Sigmoid colon (tissue), 6 donors: ENCODE measurements at regions not wholly inside any gene's neighbourhood (a gene's known extent, or its start where the extent isn't known, plus 50 kb on each side); places are given as distances from the start of the nearest gene placed in this dataset.
"Not testable (repeated sequence)": the region's sequence is repeated elsewhere in the genome, so short reads cannot be mapped to it uniquely, and the experiment has no call there.

Experiments used
- DNase-seq: peaks from one replicate; pipeline ENCODE4 v3.0.0-alpha.2; 2019
- H3K27ac ChIP-seq, 4 donors: fragments of 200-600 bp; sonication (generic); one replicate each; pipeline ENCODE4 v1.5.1; 2016 to 2019; ENCODE audit warnings: mild to moderate bottlenecking in 1 of 4
- H3K27me3 ChIP-seq, 3 donors: fragments of 200-600 bp; sonication (generic); one replicate each; pipeline ENCODE4 v1.5.1; 2019; ENCODE audit warnings: mild to moderate bottlenecking in 1 of 3
- H3K36me3 ChIP-seq, 4 donors: fragments of 200-600 bp; sonication (generic); one replicate each; pipeline ENCODE4 v1.5.1; 2016 to 2019
- H3K4me1 ChIP-seq, 4 donors: fragments of 200-600 bp; sonication (generic); one replicate each; pipeline ENCODE4 v1.5.1; 2017 to 2019
- H3K4me3 ChIP-seq, 4 donors: fragments of 200-600 bp; sonication (generic); one replicate each; pipeline ENCODE4 v1.5.1; 2017 to 2019; ENCODE audit warnings: mild to moderate bottlenecking in 2 of 4, moderate library complexity in 1 of 4
- H3K9me3 ChIP-seq, 4 donors: fragments of 200-600 bp in 3 of 4; sonication (generic) in 3 of 4; one replicate each; pipeline versions ENCODE4 v1.5.1 to v1.6.1; 2013 to 2019
- CTCF ChIP-seq, 4 experiments: fragments of 450-650 bp in 3 of 4; fragments of 200-600 bp in 1 of 4; IDR thresholded peaks; one replicate each; pipeline ENCODE4 v1.5.1; 2016 to 2019; ENCODE audit warnings: antibody characterized with exemption in 4 of 4, mild to moderate bottlenecking in 3 of 4, moderate library complexity in 2 of 4
- EP300 ChIP-seq, 4 donors: sonication (generic); formaldehyde crosslinking; IDR thresholded peaks; one replicate each; pipeline ENCODE4 v1.6.1; 2017; ENCODE audit warnings: antibody characterized with exemption in 4 of 4
- POLR2A ChIP-seq, 2 donors: fragments of 450-650 bp; IDR thresholded peaks; one replicate each; pipeline ENCODE4 v1.6.1; 2016; ENCODE audit warnings: antibody characterized with exemption in 2 of 2, mild to moderate bottlenecking in 2 of 2, moderate library complexity in 2 of 2
- POLR2AphosphoS5 ChIP-seq, 4 donors: sonication (generic); formaldehyde crosslinking; IDR thresholded peaks; one replicate each; pipeline ENCODE4 v1.6.1; 2017; ENCODE audit warnings: antibody characterized with exemption in 4 of 4
- WGBS, 2 donors: extraction: QIAGEN DNeasy Blood & Tissue Kit; methylation state at CpG; one replicate each; pipeline ENCODE4 v1.1.7; 2013; 5-methylcytosine and 5-hydroxymethylcytosine counted together
- intact Hi-C: fragments of 100-400 bp; cut with DNase I; formaldehyde crosslinking; loops from one replicate; pipeline ENCODE4 v1.15.1; 2023
- donor health status: healthy with polysubstance abuse.
- donor health status: healthy.

GRCh38 chr13:65236841-65237418 is 1993.2 kb downstream of the PCDH9 start:
- intact Hi-C loops, result no loop called here
- no peak overlapping the region for H3K27ac ChIP-seq
- no peaks in the 10 kb centered on the region for H3K27me3 ChIP-seq
- H3K36me3 ChIP-seq, result no peaks in the 10 kb centered on the region
- DNase-seq, result no peak
- peaks cover 0 to 3% (median 0%) of the 10 kb centered on the region in 4 donors for H3K9me3 ChIP-seq
- H3K4me1 ChIP-seq, result no peaks in the 10 kb centered on the region
- WGBS, 2 donors, result 88 to 89% methylated on average over 6 of the region's 6 CpGs
- no peak overlapping the region for H3K4me3 ChIP-seq
- TF ChIP-seq EP300 (IDR thresholded peaks at IDR 0.05) (no peak), POLR2AphosphoS5 (IDR thresholded peaks at IDR 0.05) (no peak), CTCF (IDR thresholded peaks at IDR 0.05) (no peak)

- Histone ChIP-seq H3K9me3 (no peaks in the 10 kb centered on the region), H3K4me3 (no peak overlapping the region), H3K36me3 (no peaks in the 10 kb centered on the region), H3K4me1 (no peaks in the 10 kb centered on the region), H3K27ac (no peak overlapping the region), H3K27me3 (no peaks in the 10 kb centered on the region)
- DNase-seq, result no peak
- 77 to 85% methylated on average over 7 of the region's 7 CpGs for WGBS, 2 donors
- TF ChIP-seq POLR2AphosphoS5 (IDR thresholded peaks at IDR 0.05) (no peak), EP300 (IDR thresholded peaks at IDR 0.05) (no peak), POLR2A (IDR thresholded peaks at IDR 0.05) (no peak), CTCF (IDR thresholded peaks at IDR 0.05) (no peak)
- intact Hi-C loops, result no loop called here
Measured at GRCh38 chr13:65217471-65217995, 2012.6 kb downstream of the PCDH9 start.

GRCh38 chr13:65202845-65203244 is 2027.3 kb downstream of the PCDH9 start:
- H3K4me3 ChIP-seq, H3K4me1 ChIP-seq, DNase-seq, H3K27ac ChIP-seq, H3K9me3 ChIP-seq, H3K27me3 ChIP-seq, intact Hi-C loops, H3K36me3 ChIP-seq: not testable (repeated sequence)
- WGBS, 2 donors, result 87 to 95% methylated on average over 2 of the region's 2 CpGs

- H3K27ac ChIP-seq, result no peak overlapping the region
- TF ChIP-seq POLR2AphosphoS5 (IDR thresholded peaks at IDR 0.05), result no peak
- TF ChIP-seq CTCF (IDR thresholded peaks at IDR 0.05), result no peak
- no peak for TF ChIP-seq EP300 (IDR thresholded peaks at IDR 0.05)
- no peak for TF ChIP-seq POLR2A (IDR thresholded peaks at IDR 0.05)
- H3K27me3 ChIP-seq, result no peaks in the 10 kb centered on the region
- no peak overlapping the region for H3K4me3 ChIP-seq
- H3K4me1 ChIP-seq, result no peaks in the 10 kb centered on the region
- intact Hi-C loops, result no loop called here
- no peak for DNase-seq
- 72 to 85% methylated on average over 3 of the region's 3 CpGs for WGBS, 2 donors
- peaks cover 0 to 7% (median 0%) of the 10 kb centered on the region in 4 donors for H3K9me3 ChIP-seq
- no peaks in the 10 kb centered on the region for H3K36me3 ChIP-seq
Measured at GRCh38 chr13:65188721-65189120, 2041.4 kb downstream of the PCDH9 start.

GRCh38 chr13:65168026-65168425 is 2062.1 kb downstream of the PCDH9 start:
- H3K4me1 ChIP-seq, result no peaks in the 10 kb centered on the region
- 71 to 72% methylated on average over 3 of the region's 3 CpGs for WGBS, 2 donors
- intact Hi-C loops, result no loop called here
- no peak overlapping the region for H3K27ac ChIP-seq
- no peak for TF ChIP-seq POLR2A (IDR thresholded peaks at IDR 0.05)
- TF ChIP-seq CTCF (IDR thresholded peaks at IDR 0.05), result no peak
- TF ChIP-seq EP300 (IDR thresholded peaks at IDR 0.05), result no peak
- TF ChIP-seq POLR2AphosphoS5 (IDR thresholded peaks at IDR 0.05), result no peak
- no peak overlapping the region for H3K4me3 ChIP-seq
- H3K36me3 ChIP-seq, result no peaks in the 10 kb centered on the region
- no peaks in the 10 kb centered on the region for H3K9me3 ChIP-seq
- DNase-seq, result no peak
- H3K27me3 ChIP-seq, result no peaks in the 10 kb centered on the region
